ENCODE measurements at regions not wholly inside any gene's neighbourhood (a gene's known extent, or its start where the extent isn't known, plus 50 kb on each side); places are given as distances from the start of the nearest gene placed in this dataset.
A peak's percentile ranks its signal among the peaks of the same experiment; 100 is the strongest.
"Not testable (repeated sequence)": the region's sequence is repeated elsewhere in the genome, so short reads cannot be mapped to it uniquely, and the experiment has no call there.

GRCh38 chr16:86716649-86717048 is 138.3 kb downstream of the FOXL1 start:
- no peak for DNase-seq (ENCODE audit: low read depth)

- DNase-seq (ENCODE audit: low read depth): no peak
These were observed 139.8 kb downstream of the FOXL1 start for GRCh38 chr16:86718118-86718517.

GRCh38 chr16:86722970-86723369 is 144.6 kb downstream of the FOXL1 start:
- no peak for DNase-seq (ENCODE audit: low read depth)

- no peak for DNase-seq (ENCODE audit: low read depth)
These were observed 145.3 kb downstream of the FOXL1 start for GRCh38 chr16:86723689-86724088.

- no peak for DNase-seq (ENCODE audit: low read depth)
These were observed 147.1 kb downstream of the FOXL1 start for GRCh38 chr16:86725401-86725800.

- DNase-seq (ENCODE audit: low read depth): no peak
These were observed 148.0 kb downstream of the FOXL1 start for GRCh38 chr16:86726340-86726739.

- no peak for DNase-seq (ENCODE audit: low read depth)
These were observed 148.8 kb downstream of the FOXL1 start for GRCh38 chr16:86727131-86727530.

- DNase-seq (ENCODE audit: low read depth): no peak
These were observed 149.3 kb downstream of the FOXL1 start for GRCh38 chr16:86727632-86728031.

GRCh38 chr16:86729686-86730085 is 151.3 kb downstream of the FOXL1 start:
- no peak for DNase-seq (ENCODE audit: low read depth)

- no peak for DNase-seq (ENCODE audit: low read depth)
These were observed 151.7 kb downstream of the FOXL1 start for GRCh38 chr16:86730086-86730485.

GRCh38 chr16:86730597-86730996 is 152.2 kb downstream of the FOXL1 start:
- DNase-seq (ENCODE audit: low read depth): no peak

- DNase-seq (ENCODE audit: low read depth): no peak
These were observed 154.4 kb downstream of the FOXL1 start for GRCh38 chr16:86732621-86733295.

GRCh38 chr16:86733546-86734254 is 155.4 kb downstream of the FOXL1 start:
- no peak for DNase-seq (ENCODE audit: low read depth)

- DNase-seq (ENCODE audit: low read depth): no peak
These were observed 156.5 kb downstream of the FOXL1 start for GRCh38 chr16:86734543-86735460.

GRCh38 chr16:86735727-86736126 is 157.4 kb downstream of the FOXL1 start:
- no peak for DNase-seq (ENCODE audit: low read depth)

GRCh38 chr16:86736502-86736901 is 158.2 kb downstream of the FOXL1 start:
- no peak for DNase-seq (ENCODE audit: low read depth)

GRCh38 chr16:86737083-86737482 is 158.7 kb downstream of the FOXL1 start:
- DNase-seq (ENCODE audit: low read depth): no peak

GRCh38 chr16:86738322-86738721 is 160.0 kb downstream of the FOXL1 start:
- not testable (repeated sequence) for DNase-seq (ENCODE audit: low read depth)

GRCh38 chr16:86739178-86739577 is 160.8 kb downstream of the FOXL1 start:
- DNase-seq (ENCODE audit: low read depth): no peak

GRCh38 chr16:86739808-86740207 is 161.5 kb downstream of the FOXL1 start:
- no peak for DNase-seq (ENCODE audit: low read depth)

GRCh38 chr16:86740298-86740697 is 161.9 kb downstream of the FOXL1 start:
- DNase-seq (ENCODE audit: low read depth): no peak

GRCh38 chr16:86740906-86741799 is 162.8 kb downstream of the FOXL1 start:
- DNase-seq (ENCODE audit: low read depth): peak; percentile 85
